A673 (cell line): ENCODE measurements at regions not wholly inside any gene's neighbourhood (a gene's known extent, or its start where the extent isn't known, plus 50 kb on each side); places are given as distances from the start of the nearest gene placed in this dataset.
"Not testable (repeated sequence)": the region's sequence is repeated elsewhere in the genome, so short reads cannot be mapped to it uniquely, and the experiment has no call there.

ENCODE experiments used
- BruUV-seq: library from RNA; stranded (reverse); fragments of 400-500 nt; replicated peaks from 2 replicates; lab custom pipeline; 2021; lab: Mats Ljungman, UMichigan
- CTCF ChIA-PET: fragments of 300-600 bp; sonication (Branson Sonifier 250); formaldehyde crosslinking; loops from one replicate; lab custom pipeline; 2022; ENCODE audit warnings: antibody characterized with exemption; lab: Charles Lee
- POLR2A ChIA-PET: fragments of 300-600 bp; sonication (Branson Sonifier 250); formaldehyde crosslinking; loops from one replicate; lab custom pipeline; 2022; ENCODE audit warnings: antibody characterized with exemption; ENCODE audit not compliant: low non-redundant PET; lab: Charles Lee
- DNase-seq: peaks from one replicate; pipeline ENCODE4 v3.0.0-alpha.2; 2015; ENCODE audit warnings: low spot score
- H3K27ac ChIP-seq: fragments of 200-600 bp; sonication (generic); 2 replicates; pipeline ENCODE4 v1.5.1; 2016; ENCODE audit warnings: mixed run types, low read depth, mild to moderate bottlenecking, mixed read lengths, antibody characterized with exemption, low read length; ENCODE audit not compliant: poor library complexity, severe bottlenecking
- H3K27me3 ChIP-seq: fragments of 200-600 bp; sonication (generic); replicated peaks from 2 replicates; pipeline ENCODE4 v1.6.1; 2017; ENCODE audit warnings: mixed run types, low read depth, mild to moderate bottlenecking, mixed read lengths, antibody characterized with exemption, low read length; ENCODE audit not compliant: insufficient read depth, poor library complexity
- H3K36me3 ChIP-seq: fragments of 200-600 bp; sonication (generic); 2 replicates; pipeline ENCODE4 v1.6.1; 2016; ENCODE audit warnings: mixed run types, mild to moderate bottlenecking, mixed read lengths, antibody characterized with exemption, low read length; ENCODE audit not compliant: insufficient read depth, poor library complexity, severe bottlenecking
- H3K4me1 ChIP-seq: fragments of 200-600 bp; sonication (generic); 2 replicates; pipeline ENCODE4 v1.6.1; 2017; ENCODE audit warnings: mixed run types, mild to moderate bottlenecking, mixed read lengths, antibody characterized with exemption, low read length; ENCODE audit not compliant: insufficient read depth, poor library complexity, severe bottlenecking
- H3K4me3 ChIP-seq: fragments of 200-600 bp; sonication (generic); 2 replicates; pipeline ENCODE4 v1.5.1; 2016; ENCODE audit warnings: low read depth, mixed run types, mild to moderate bottlenecking, mixed read lengths, low read length; ENCODE audit not compliant: poor library complexity, severe bottlenecking
- H3K9me3 ChIP-seq: fragments of 200-600 bp; sonication (generic); 2 replicates; pipeline ENCODE4 v1.6.1; 2016; ENCODE audit warnings: mixed run types, low read depth, mild to moderate bottlenecking, mixed read lengths, antibody characterized with exemption, low read length; ENCODE audit not compliant: poor library complexity, severe bottlenecking
- intact Hi-C: fragments of 100-400 bp; cut with micrococcal nuclease; formaldehyde crosslinking; loops from one replicate; pipeline ENCODE4 v1.10.0; 2022; ENCODE audit not compliant: unreplicated experiment

- intact Hi-C loops, POLR2A ChIA-PET, H3K27me3 ChIP-seq: not testable (repeated sequence)
These were observed 125.4 kb downstream of the ART5 start for GRCh38 chr11:3516345-3516933.

GRCh38 chr11:3514635-3515424, 127.0 kb downstream of the ART5 start:
- H3K27me3 ChIP-seq, POLR2A ChIA-PET, H3K9me3 ChIP-seq, CTCF ChIA-PET, BruUV-seq, H3K4me1 ChIP-seq, intact Hi-C loops, H3K36me3 ChIP-seq, DNase-seq, H3K27ac ChIP-seq, H3K4me3 ChIP-seq: not testable (repeated sequence)

More at GRCh38 chr11:3516345-3516933, 125.4 kb downstream of the ART5 start:
- BruUV-seq, DNase-seq, H3K27ac ChIP-seq, CTCF ChIA-PET, H3K4me3 ChIP-seq, H3K9me3 ChIP-seq, H3K36me3 ChIP-seq, H3K4me1 ChIP-seq: not testable (repeated sequence)

GRCh38 chr11:3513311-3513710, 128.5 kb downstream of the ART5 start:
- H3K27me3 ChIP-seq, H3K27ac ChIP-seq, DNase-seq, H3K4me1 ChIP-seq, H3K9me3 ChIP-seq, intact Hi-C loops, BruUV-seq, CTCF ChIA-PET, POLR2A ChIA-PET, H3K4me3 ChIP-seq, H3K36me3 ChIP-seq: not testable (repeated sequence)

- H3K27me3 ChIP-seq, DNase-seq, H3K36me3 ChIP-seq, CTCF ChIA-PET, POLR2A ChIA-PET, H3K4me1 ChIP-seq, BruUV-seq, H3K4me3 ChIP-seq, H3K27ac ChIP-seq, intact Hi-C loops, H3K9me3 ChIP-seq: not testable (repeated sequence)
These were observed 129.0 kb downstream of the ART5 start for GRCh38 chr11:3512751-3513150.

GRCh38 chr11:3512133-3512703, 129.6 kb downstream of the ART5 start:
- H3K4me3 ChIP-seq, H3K27ac ChIP-seq, BruUV-seq, H3K36me3 ChIP-seq, H3K27me3 ChIP-seq, H3K9me3 ChIP-seq, H3K4me1 ChIP-seq, intact Hi-C loops, CTCF ChIA-PET, DNase-seq: not testable (repeated sequence)
- POLR2A ChIA-PET = interaction anchor here (0.7 kb wide), 1 partner anchor 261 kb away, joined by 3 read pairs; no protein-coding TSS in a partner anchor

GRCh38 chr11:3511416-3512132, 130.2 kb downstream of the ART5 start:
- DNase-seq, H3K4me3 ChIP-seq, H3K4me1 ChIP-seq, H3K9me3 ChIP-seq, BruUV-seq, H3K36me3 ChIP-seq, H3K27me3 ChIP-seq, CTCF ChIA-PET, H3K27ac ChIP-seq, intact Hi-C loops: not testable (repeated sequence)
- POLR2A ChIA-PET = interaction anchor here (0.7 kb wide), 2 partner anchors 104 to 261 kb away, joined by 3 read pairs; no protein-coding TSS in a partner anchor

GRCh38 chr11:3509563-3509962, 130.6 kb upstream of the ZNF195 start:
- H3K27ac ChIP-seq, H3K9me3 ChIP-seq, H3K27me3 ChIP-seq, POLR2A ChIA-PET, H3K4me3 ChIP-seq, CTCF ChIA-PET, H3K4me1 ChIP-seq, BruUV-seq, DNase-seq, intact Hi-C loops, H3K36me3 ChIP-seq: not testable (repeated sequence)
